SH-SY5Y (cell line): ENCODE measurements at regions not wholly inside any gene's neighbourhood (a gene's known extent, or its start where the extent isn't known, plus 50 kb on each side); places are given as distances from the start of the nearest gene placed in this dataset.

Experiments used
- GATA2 ChIP-seq: IDR thresholded peaks from 2 replicates; pipeline ENCODE4 v1.6.1; 2011; ENCODE audit warnings: mild to moderate bottlenecking, low read depth, low read length
- GATA3 ChIP-seq: IDR thresholded peaks from 2 replicates; pipeline ENCODE4 v1.6.1; 2011; ENCODE audit warnings: low read depth, mild to moderate bottlenecking, low read length, moderate library complexity

DNA sequence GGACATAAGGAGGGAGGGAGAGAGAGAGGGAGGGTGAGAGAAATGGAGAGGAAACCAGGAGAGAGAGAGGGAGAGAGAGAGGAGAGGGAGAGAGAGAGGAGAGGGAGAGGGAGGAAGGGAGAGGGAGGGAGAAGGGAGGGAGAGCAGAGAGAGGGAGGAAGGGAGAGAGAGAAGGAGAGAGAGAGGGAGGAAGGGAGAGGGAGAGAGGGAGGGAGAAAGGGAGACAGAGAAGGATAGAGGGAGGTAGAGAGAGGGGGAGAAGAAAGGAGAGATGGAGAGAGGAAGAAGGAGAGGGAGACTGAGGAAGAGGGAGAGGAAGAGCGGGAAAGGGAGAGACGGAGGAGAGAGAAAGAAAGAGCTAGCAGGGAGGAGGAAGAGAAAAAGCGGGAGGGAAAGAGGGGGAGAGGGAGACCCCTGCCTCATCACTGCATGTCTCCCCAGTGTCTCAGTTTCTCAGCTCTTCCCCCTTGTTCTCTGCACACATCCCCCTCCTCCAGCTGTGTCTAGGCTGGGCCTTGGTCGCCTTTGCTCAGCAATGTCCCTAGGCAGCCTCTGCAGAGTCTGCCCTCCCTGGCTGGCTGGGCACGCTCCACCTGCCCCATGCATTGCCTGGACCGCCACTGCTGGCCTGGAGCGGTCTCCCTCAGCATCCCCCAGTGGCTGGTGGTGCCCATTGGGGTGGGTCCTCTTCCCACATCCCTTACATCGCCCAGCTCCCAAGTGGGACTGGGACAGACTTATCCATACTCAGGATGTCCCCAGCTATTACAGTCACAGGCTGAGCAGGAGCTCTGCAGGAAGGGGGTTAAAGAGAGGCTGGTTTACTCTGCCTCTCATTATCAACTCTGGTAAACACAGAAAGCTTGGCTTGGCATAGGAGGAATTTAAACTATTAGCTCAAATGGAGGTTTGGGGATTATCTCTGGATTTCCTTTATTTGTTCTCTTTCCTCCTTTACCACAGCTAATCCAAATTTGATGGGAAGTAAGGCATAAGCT, 85.7 kb upstream of the APCDD1 start:
- TF ChIP-seq GATA2 = no peak
- TF ChIP-seq GATA3 = no peak

DNA sequence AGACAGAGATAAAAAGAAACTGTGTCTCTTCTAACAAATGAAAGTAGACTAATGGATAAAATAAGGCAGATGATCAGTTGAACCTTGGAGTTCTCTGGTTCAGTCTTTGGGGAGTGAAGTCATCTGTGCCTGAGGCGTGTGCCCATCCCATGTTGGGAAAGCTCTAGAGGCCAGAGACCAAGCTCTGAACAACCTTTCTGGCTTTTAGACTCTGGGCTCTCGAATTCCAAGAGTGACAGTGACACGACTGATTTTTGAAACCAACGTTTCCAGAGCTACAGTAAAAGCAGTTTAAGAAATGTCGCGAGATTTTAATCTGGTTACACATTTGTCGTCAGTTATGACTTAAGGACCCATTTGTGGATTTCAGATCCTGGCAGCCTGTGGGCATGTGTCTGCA, 83.7 kb upstream of the APCDD1 start:
- TF ChIP-seq GATA2 (no peak), GATA3 (no peak)

DNA sequence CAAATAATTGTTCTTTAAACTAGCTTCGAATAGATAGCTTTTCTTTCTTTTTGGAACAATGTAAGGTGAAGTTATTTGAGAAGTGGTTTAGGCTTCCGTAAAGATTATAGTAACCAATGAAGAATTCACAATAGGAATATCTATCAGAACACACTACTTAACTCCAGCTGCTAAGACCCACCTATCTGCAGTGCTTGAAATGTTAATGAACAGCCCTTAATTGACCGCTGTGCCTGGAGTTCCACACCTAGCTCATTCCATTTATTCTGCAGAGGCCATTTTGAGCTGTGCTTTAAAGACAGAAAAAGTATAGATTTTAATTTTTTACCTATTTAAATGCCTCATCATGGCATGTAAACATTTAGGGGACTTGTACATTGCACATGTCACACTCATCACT, 83.3 kb upstream of the APCDD1 start:
- TF ChIP-seq GATA3 (no peak), GATA2 (no peak)

DNA sequence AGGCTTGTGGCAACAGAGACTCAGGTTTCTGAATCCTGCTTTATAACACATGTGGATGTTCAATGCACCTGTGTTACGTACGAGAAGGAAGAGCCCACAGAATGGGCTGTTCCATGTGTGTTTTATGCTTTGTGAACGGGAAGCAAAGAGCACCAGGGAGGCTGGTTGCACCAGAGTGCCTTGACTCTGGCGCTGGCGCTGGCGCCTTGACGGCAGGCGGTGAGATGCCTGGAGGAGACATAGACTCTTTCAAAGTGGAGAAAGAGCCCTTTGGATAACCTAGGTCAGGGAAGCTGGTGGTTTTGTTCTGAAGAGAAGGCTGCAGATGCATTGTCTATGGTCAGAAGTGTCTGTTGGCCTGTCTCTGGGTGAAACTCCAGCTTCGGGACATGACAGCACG, 80.2 kb upstream of the APCDD1 start:
- no peak for TF ChIP-seq GATA3
- TF ChIP-seq GATA2 = no peak

DNA sequence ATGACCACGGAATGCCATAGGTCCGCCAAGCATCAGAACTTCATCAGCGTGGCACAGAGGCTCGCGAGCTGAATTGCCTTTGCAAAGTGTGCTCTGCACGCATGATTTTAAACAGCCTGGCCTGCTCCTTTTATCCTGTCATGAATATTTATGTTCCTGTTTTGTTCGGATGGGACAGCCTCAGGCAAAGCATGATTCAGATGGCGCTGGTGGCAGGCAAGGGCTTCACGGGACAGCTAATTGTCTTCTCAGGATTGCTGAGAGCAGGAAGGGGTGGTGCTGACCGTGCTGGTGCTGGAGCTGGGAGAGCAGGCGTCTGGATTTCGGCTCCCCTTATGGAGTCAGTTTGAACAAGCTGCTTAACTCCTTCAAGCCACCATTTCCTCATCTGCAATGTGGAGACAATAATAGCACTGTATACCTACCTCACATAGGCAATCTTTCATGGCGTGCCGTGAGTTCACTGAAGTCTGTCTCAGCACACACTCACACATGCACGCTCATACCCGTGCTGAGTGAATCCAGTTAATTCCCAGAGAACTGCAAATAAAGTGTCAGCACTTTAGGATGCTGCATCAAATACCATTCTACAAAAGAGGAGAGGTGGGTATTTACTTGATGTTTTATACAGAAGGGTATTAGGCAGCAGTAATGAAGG, 79.7 kb upstream of the APCDD1 start:
- no peak for TF ChIP-seq GATA2
- TF ChIP-seq GATA3 = no peak

DNA sequence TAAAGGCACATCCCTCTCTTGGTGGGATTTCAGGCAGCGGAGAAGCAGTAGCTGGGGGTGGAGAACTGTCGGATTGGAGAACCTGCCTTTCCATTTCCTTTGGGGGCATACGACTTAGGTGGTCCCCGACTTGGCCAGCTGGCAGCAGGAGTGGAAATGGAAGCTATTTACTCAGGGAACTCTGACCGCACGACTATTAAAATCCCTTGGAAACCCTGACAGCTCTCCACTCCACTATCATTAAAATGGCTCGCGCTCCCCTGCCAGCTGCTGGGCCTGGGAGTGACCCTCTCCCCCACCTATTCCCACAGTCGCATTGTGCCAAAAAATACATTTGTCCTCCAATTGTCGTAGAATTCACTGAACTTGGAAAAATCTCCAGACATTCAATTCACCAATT, 77.7 kb upstream of the APCDD1 start:
- TF ChIP-seq GATA2 = no peak
- TF ChIP-seq GATA3 = no peak

DNA sequence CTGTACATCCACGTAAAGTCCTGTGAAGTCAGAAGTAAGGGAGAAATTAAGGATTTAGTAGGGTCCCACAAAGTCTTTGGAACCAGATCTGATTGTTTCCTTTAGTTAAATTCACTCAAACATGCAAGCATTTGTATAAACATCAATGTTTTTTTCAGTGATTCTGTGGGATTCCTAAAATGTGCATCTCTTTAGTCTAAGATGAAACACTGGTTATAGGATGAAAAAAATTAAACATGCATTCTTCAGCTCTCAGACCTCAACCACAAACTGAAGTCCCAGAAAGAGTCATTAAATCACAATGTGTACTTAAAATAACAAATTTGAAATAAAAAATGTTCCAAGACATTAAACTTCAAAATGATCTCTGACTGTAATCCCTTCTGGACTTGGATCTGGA, 76.5 kb upstream of the APCDD1 start:
- TF ChIP-seq GATA3 = no peak
- no peak for TF ChIP-seq GATA2

DNA sequence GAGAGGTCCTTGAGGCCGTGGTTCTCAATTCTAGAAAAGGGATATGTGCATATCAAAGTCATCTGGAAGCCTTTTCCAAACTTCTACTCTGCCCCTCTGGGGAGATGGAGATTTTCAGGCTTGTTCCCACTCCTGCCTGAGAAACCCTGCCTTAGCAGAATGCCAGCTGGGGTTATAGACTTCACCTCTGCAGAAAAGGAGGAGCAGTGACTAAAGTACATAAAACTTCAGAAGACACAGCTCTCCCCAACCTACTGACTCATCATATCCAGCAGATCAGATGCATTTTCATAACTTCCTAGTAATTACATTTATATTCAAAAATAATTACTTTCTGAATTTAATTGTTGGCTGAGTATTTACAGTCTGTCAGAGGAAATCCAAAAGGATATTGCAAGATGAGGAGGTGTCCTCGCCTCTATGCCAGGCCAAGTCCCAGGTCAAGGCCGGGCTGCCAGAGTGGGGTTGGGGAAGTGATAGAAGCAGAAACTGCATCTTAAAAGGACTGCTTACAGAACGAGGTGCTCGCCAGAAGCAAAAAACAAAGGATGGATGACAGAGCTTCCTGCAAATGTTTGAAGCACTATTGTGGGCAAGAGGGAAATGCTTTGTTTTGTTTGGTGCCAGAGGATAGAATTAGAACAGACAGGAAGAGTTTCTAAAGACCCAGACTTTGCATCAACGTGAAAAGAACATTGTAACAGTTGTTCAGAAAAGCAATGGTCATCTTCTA, 75.6 kb upstream of the APCDD1 start:
- TF ChIP-seq GATA3 (no peak), GATA2 (no peak)

DNA sequence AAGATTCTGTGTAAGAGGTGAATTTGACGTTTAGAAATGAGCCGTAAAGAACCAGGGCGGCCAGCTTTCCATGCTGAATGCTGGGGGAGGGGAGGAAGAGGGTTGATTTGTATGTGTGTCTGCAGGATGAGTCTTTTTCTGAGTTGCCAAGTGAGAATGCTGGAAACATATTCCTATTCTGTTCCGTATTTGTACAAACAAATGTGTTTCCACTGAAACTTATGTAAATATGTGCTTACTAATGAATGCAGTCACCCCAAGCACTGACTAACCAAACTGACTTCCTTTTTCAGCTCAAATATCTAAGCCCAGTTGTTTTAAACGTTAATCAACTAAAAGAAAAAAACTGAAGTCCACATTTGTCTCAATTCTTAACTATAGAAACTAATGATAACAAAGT, 74.9 kb upstream of the APCDD1 start:
- no peak for TF ChIP-seq GATA2
- no peak for TF ChIP-seq GATA3

DNA sequence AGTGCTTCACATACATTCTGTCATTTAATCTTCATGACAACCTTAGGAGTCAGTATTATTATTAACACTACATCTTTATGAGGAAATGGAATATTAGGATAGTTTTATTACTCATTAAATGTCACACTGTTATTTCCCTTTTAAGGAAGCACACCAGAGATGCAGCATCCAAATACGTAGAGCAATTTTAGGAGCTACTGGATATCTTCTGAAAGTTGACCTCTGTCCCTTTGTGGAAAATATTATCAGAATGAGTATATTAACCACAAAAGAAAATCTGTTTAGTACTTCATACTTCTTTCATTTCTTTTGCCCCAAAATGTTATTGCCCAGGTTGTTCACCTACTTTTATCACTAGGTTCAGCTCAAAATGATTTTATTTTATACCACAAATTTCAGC, 72.9 kb upstream of the APCDD1 start:
- TF ChIP-seq GATA3 (no peak), GATA2 (no peak)

DNA sequence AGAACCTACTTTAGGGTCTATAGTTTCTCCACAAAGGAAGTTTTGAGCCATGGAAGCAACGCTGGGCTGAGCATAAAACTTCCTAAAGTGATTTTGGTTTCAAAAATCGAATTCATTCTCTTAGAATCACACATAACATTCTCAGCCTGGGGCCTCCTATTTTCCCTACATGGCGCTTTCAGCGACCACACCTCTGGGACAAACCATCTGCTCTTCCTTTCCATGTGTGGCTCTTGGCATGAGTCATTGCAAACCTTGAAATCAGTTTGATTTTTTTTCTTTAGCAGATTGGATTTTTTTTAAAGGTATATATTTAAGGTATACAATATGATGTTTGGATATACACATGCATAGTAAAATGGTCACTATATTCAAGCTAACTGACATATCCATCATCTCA, 72.5 kb upstream of the APCDD1 start:
- TF ChIP-seq GATA3 (no peak), GATA2 (no peak)

DNA sequence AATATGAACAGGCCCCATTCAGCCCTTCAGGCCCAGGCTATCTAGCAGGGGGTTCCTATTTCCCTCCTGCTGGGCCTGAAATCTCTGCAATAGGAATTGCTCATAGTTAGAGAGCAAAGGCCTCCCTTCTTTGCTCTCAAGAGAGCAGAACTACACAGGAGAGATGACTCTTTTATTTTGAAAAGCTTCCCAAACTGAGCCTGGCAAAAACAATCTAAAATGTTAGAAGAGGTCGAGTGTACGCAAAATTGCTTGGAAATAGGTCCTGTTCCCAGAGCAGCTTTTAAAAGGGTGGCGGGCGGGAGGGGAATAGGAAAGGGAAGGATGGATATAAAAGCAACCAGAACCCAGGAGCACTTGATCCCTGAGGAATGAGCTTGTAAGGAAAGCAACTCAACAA, 68.4 kb upstream of the APCDD1 start:
- TF ChIP-seq GATA3 (no peak), GATA2 (no peak)

DNA sequence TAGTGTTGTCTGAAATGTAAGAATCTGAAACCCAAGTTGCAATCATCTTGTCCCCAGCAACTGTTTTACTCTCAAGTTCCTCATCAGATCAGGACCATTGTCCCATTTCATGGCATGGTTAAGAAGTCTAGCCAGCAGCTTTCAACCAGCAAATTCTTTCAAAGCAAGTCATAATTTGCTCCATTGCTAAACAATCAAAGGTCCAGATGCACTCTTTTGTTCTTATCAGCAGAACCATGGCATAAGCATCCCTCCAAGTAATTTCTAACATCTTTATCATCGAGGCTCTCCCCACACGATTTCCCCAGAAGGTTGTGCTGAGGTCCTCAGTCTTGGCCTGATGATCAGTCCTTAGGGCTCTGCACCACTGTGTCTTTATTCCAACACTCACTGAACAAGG, 67.5 kb upstream of the APCDD1 start:
- no peak for TF ChIP-seq GATA2

DNA sequence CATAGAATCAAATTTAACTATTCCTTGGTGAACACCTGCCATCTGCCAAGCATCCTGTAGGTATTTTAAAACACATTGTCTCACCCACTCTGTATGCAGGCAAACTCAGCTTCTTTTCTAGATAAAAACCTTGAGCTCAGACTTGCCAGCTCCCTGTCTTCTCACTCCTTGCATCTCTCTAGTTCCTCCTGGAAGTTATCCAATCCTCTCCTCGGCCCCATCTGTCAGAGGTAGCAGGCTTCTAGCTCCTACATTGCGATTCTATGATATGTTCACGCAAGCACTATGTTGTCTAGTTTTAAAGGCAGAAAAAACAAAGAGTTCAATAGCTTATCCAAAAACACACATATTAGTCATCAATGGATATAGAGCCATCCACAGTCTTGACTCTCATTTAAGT, 67.0 kb upstream of the APCDD1 start:
- no peak for TF ChIP-seq GATA2
- TF ChIP-seq GATA3 = no peak

DNA sequence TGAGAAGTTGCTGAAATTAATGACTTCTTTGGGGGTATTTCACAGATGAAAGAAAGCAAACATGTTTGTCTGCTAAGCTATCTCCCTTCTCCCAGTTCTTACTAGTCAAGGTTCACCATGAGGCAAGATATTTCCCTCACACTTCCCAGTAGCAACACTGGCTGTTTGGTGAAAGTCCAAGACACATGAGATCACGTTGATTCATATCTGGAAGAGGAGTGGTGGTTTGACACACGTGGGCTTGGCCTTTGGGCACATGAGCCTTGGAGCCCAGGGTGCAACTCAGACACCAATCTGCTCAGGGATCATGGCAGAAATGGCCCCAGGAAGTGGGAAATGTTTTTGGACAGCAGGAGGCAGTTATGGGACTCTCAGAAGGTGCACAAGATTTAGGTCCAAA, 66.1 kb upstream of the APCDD1 start:
- TF ChIP-seq GATA2 = no peak
- TF ChIP-seq GATA3 = no peak

DNA sequence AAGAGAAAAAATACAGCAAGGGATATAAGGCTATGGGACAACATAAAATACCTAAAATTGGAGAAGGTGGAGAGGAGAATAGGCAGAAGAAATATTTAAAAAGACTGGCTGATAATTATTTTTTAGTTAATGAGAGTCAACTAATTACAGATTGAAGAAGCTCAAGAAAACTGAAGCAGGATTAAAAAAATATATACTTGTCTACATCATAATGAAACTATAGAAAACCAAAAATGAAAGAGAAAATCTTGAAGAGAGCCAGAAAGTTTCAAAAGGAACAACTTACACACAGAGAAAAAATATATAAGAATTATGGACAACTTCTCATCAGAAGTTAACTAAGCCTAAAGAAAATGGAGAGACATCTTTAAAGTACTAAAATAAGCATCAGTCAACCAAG, 62.9 kb upstream of the APCDD1 start:
- TF ChIP-seq GATA3 (no peak), GATA2 (no peak)
